Caco-2 (cell line): ENCODE measurements at regions not wholly inside any gene's neighbourhood (a gene's known extent, or its start where the extent isn't known, plus 50 kb on each side); places are given as distances from the start of the nearest gene placed in this dataset.

ENCODE experiments used
- BruUV-seq: library from RNA; stranded (reverse); fragments of 400-500 nt; replicated peaks from 2 replicates; lab custom pipeline; 2021; lab: Mats Ljungman, UMichigan
- CTCF ChIA-PET: fragments of 300-600 bp; sonication (Branson Sonifier 250); formaldehyde crosslinking; loops from one replicate; lab custom pipeline; 2022; ENCODE audit warnings: antibody characterized with exemption; lab: Charles Lee
- POLR2A ChIA-PET: fragments of 300-600 bp; sonication (Branson Sonifier 250); formaldehyde crosslinking; loops from one replicate; lab custom pipeline; 2022; ENCODE audit warnings: antibody characterized with exemption; lab: Charles Lee
- DNase-seq, 2 experiments: peaks; one replicate each; pipeline versions ENCODE4 v3.0.0 to v3.0.0-alpha.2; 2020 to 2022
- H3K27me3 ChIP-seq: replicated peaks from 2 replicates; pipeline ENCODE4 v1.6.0; 2011; ENCODE audit warnings: low read length; ENCODE audit not compliant: control insufficient read depth, insufficient read depth
- H3K36me3 ChIP-seq: 2 replicates; pipeline ENCODE4 v1.5.1; 2011; ENCODE audit warnings: low read length; ENCODE audit not compliant: control insufficient read depth, insufficient read depth
- H3K4me1 ChIP-seq: fragments of 250-450 bp; sonication (Bioruptor Pico); 2 replicates; pipeline ENCODE4 v1.5.1; 2020; ENCODE audit warnings: mild to moderate bottlenecking
- H3K4me3 ChIP-seq: 2 replicates; pipeline ENCODE4 v1.5.1; 2011; ENCODE audit warnings: low read depth, mild to moderate bottlenecking, control low read depth, low read length
- H3K9me3 ChIP-seq: fragments of 250-450 bp; sonication (Bioruptor Pico); 2 replicates; pipeline ENCODE4 v1.5.1; 2020; ENCODE audit warnings: mild to moderate bottlenecking, moderate library complexity
- H3K27ac Mint-ChIP-seq: one replicate; pipeline ENCODE4 v1.8.0; 2022; ENCODE audit warnings: mixed read lengths; ENCODE audit not compliant: unreplicated experiment
- H3K27me3 Mint-ChIP-seq: one replicate; pipeline ENCODE4 v1.8.0; 2022; ENCODE audit warnings: mixed read lengths; ENCODE audit not compliant: insufficient read depth, unreplicated experiment
- H3K36me3 Mint-ChIP-seq: one replicate; pipeline ENCODE4 v1.8.0; 2022; ENCODE audit warnings: mild to moderate bottlenecking, mixed read lengths; ENCODE audit not compliant: insufficient read depth, unreplicated experiment
- H3K4me1 Mint-ChIP-seq: one replicate; pipeline ENCODE4 v1.8.0; 2022; ENCODE audit warnings: low read depth, mixed read lengths; ENCODE audit not compliant: unreplicated experiment
- H3K4me3 Mint-ChIP-seq: one replicate; pipeline ENCODE4 v1.8.0; 2022; ENCODE audit warnings: mild to moderate bottlenecking, moderate library complexity, mixed read lengths; ENCODE audit not compliant: unreplicated experiment
- H3K9me3 Mint-ChIP-seq: one replicate; pipeline ENCODE4 v1.8.0; 2022; ENCODE audit warnings: mixed read lengths; ENCODE audit not compliant: unreplicated experiment
- intact Hi-C: fragments of 100-400 bp; cut with micrococcal nuclease; formaldehyde crosslinking; loops from one replicate; pipeline ENCODE4 v1.10.0; 2022; ENCODE audit not compliant: unreplicated experiment
- TF ChIP-seq, protein P1 (sequence below), 2 experiments: fragments of 200-600 bp in 1 of 2; IDR thresholded peaks; 1 replicate in 1 of 2; 2 replicates in 1 of 2; pipeline versions ENCODE4 v1.5.1 to v1.8.0; 2011 to 2022; ENCODE audit warnings: antibody characterized with exemption in 1 of 2, control low read depth in 1 of 2, inconsistent platforms in 1 of 2, low read depth in 1 of 2, low read length in 1 of 2, mild to moderate bottlenecking in 1 of 2, moderate library complexity in 1 of 2; ENCODE audit not compliant: insufficient read depth in 1 of 2, severe bottlenecking in 1 of 2, unreplicated experiment in 1 of 2

DNA sequence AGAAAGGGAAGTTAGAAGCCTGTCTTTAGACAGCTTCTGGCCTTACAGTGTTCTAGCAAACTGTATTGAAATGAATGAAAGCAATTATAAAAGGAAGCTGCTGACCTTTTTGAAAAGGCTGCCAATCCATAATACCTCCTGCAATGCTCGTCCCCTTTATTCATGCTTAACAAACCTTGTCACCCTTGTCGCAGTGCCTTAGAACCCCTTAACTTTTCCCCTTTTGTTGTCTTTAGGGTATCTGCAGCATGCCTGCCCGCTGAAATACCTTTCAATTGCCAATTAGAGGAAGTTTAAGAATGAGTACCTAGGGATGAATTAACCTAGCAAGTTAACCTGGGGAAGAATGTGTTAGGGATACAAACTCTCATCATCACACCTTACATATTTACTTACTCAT, 731.2 kb downstream of the RERGL start:
- no peaks in the 10 kb centered on the region for H3K4me1 Mint-ChIP-seq
- H3K4me1 ChIP-seq, result no peaks in the 10 kb centered on the region
- CTCF ChIA-PET, result no interaction called here
- no TSS peak for BruUV-seq
- H3K36me3 Mint-ChIP-seq, result no peaks in the 10 kb centered on the region
- H3K9me3 ChIP-seq, result no peaks in the 10 kb centered on the region
- no peak overlapping the region for H3K4me3 ChIP-seq
- peaks cover 3% of the 10 kb centered on the region for H3K27me3 Mint-ChIP-seq
- H3K9me3 Mint-ChIP-seq, result no peaks in the 10 kb centered on the region
- no peak overlapping the region for H3K27ac Mint-ChIP-seq
- POLR2A ChIA-PET, result no interaction called here
- no peaks in the 10 kb centered on the region for H3K27me3 ChIP-seq
- TF ChIP-seq, protein P1, sequence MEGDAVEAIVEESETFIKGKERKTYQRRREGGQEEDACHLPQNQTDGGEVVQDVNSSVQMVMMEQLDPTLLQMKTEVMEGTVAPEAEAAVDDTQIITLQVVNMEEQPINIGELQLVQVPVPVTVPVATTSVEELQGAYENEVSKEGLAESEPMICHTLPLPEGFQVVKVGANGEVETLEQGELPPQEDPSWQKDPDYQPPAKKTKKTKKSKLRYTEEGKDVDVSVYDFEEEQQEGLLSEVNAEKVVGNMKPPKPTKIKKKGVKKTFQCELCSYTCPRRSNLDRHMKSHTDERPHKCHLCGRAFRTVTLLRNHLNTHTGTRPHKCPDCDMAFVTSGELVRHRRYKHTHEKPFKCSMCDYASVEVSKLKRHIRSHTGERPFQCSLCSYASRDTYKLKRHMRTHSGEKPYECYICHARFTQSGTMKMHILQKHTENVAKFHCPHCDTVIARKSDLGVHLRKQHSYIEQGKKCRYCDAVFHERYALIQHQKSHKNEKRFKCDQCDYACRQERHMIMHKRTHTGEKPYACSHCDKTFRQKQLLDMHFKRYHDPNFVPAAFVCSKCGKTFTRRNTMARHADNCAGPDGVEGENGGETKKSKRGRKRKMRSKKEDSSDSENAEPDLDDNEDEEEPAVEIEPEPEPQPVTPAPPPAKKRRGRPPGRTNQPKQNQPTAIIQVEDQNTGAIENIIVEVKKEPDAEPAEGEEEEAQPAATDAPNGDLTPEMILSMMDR (IDR thresholded peaks at IDR 0.05; ENCODE audit: insufficient read depth in 1 of 2, low read depth in 1 of 2, low read length in 1 of 2, severe bottlenecking in 1 of 2, unreplicated experiment in 1 of 2), result no peak
- DNase-seq, result no peak
- intact Hi-C loops, result no loop called here
- no peak overlapping the region for H3K4me3 Mint-ChIP-seq
- H3K36me3 ChIP-seq, result no peaks in the 10 kb centered on the region

DNA sequence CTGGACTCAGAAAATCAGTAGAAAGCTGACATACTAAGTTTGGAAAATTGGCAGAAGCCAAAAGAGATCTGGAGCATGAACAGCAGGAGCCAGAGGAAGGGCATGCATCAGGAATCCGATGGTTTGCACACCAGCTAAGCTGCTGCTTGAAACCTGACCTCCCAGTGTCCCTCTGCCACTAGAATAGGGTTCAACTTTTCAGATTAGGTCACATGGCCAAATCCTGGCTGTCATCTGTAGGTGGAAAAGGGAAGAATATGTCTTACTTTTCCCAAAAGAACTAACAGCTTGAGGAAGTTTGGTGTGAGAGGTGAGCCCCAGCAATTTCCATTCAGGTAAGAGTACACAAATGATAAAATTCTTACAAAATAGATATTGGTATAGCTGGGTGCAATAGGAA, 732.6 kb downstream of the RERGL start:
- Mint-ChIP-seq H3K9me3 (no peaks in the 10 kb centered on the region), H3K27me3 (peaks cover 3% of the 10 kb centered on the region), H3K27ac (no peak overlapping the region), H3K36me3 (no peaks in the 10 kb centered on the region), H3K4me3 (no peak overlapping the region), H3K4me1 (no peaks in the 10 kb centered on the region)
- no peaks in the 10 kb centered on the region for H3K4me1 ChIP-seq
- no TSS peak for BruUV-seq
- TF ChIP-seq, protein P1 (IDR thresholded peaks at IDR 0.05; ENCODE audit: insufficient read depth in 1 of 2, low read depth in 1 of 2, low read length in 1 of 2, severe bottlenecking in 1 of 2, unreplicated experiment in 1 of 2), result no peak
- H3K4me3 ChIP-seq, result no peak overlapping the region
- no peak for DNase-seq
- no peaks in the 10 kb centered on the region for H3K27me3 ChIP-seq
- H3K9me3 ChIP-seq, result no peaks in the 10 kb centered on the region
- ChIA-PET POLR2A (no interaction called here), CTCF (no interaction called here)
- intact Hi-C loops, result no loop called here
- H3K36me3 ChIP-seq, result no peaks in the 10 kb centered on the region

- no peak overlapping the region for H3K27ac Mint-ChIP-seq
- POLR2A ChIA-PET, result no interaction called here
- TF ChIP-seq, protein P1 (IDR thresholded peaks at IDR 0.05; ENCODE audit: insufficient read depth in 1 of 2, low read depth in 1 of 2, low read length in 1 of 2, severe bottlenecking in 1 of 2, unreplicated experiment in 1 of 2), result no peak
Observed at GRCh38 chr12:17352164-17352563, 737.8 kb downstream of the RERGL start.

More at GRCh38 chr12:17352164-17352563, 737.8 kb downstream of the RERGL start:
- Mint-ChIP-seq H3K36me3 (no peaks in the 10 kb centered on the region), H3K9me3 (no peaks in the 10 kb centered on the region), H3K4me3 (no peak overlapping the region), H3K4me1 (no peaks in the 10 kb centered on the region), H3K27me3 (no peaks in the 10 kb centered on the region)
- peak in 1 of 2 experiments; percentile 7 for DNase-seq
- Histone ChIP-seq H3K9me3 (no peaks in the 10 kb centered on the region), H3K4me3 (no peak overlapping the region), H3K27me3 (no peaks in the 10 kb centered on the region), H3K4me1 (peaks cover 6% of the 10 kb centered on the region; the same call in 1 of the 2 replicates), H3K36me3 (no peaks in the 10 kb centered on the region)
- intact Hi-C loops, result no loop called here
- BruUV-seq, result no TSS peak
- CTCF ChIA-PET, result no interaction called here
